ENCODE measurements at regions not wholly inside any gene's neighbourhood (a gene's known extent, or its start where the extent isn't known, plus 50 kb on each side); places are given as distances from the start of the nearest gene placed in this dataset.
"Not testable (repeated sequence)": the region's sequence is repeated elsewhere in the genome, so short reads cannot be mapped to it uniquely, and the experiment has no call there.

GRCh38 chr3:152210697-152211096 is 58.0 kb upstream of the MBNL1 start:
- H3K36me3 ChIP-seq, result no peaks in the 10 kb centered on the region
- H3K27me3 ChIP-seq, result no peaks in the 10 kb centered on the region
- no peak for TF ChIP-seq CTCF (IDR thresholded peaks at IDR 0.05; ENCODE audit: low read depth, low read length)
- H3K9me3 ChIP-seq, result no peaks in the 10 kb centered on the region
- no peak overlapping the region for H3K4me3 ChIP-seq (ENCODE audit: low read depth, low read length)
- DNase-seq, result no peak
- H3K4me1 ChIP-seq, result no peaks in the 10 kb centered on the region

GRCh38 chr3:152211655-152212054 is 57.1 kb upstream of the MBNL1 start:
- Histone ChIP-seq H3K36me3 (no peaks in the 10 kb centered on the region), H3K4me3 (ENCODE audit: low read depth, low read length) (no peak overlapping the region), H3K27me3 (no peaks in the 10 kb centered on the region), H3K9me3 (no peaks in the 10 kb centered on the region), H3K4me1 (no peaks in the 10 kb centered on the region)
- TF ChIP-seq CTCF (IDR thresholded peaks at IDR 0.05; ENCODE audit: low read depth, low read length), result no peak
- DNase-seq, result no peak

- no peaks in the 10 kb centered on the region for H3K4me1 ChIP-seq
- TF ChIP-seq CTCF (IDR thresholded peaks at IDR 0.05; ENCODE audit: low read depth, low read length), result no peak
- no peaks in the 10 kb centered on the region for H3K27me3 ChIP-seq
- no peak for DNase-seq
- H3K4me3 ChIP-seq (ENCODE audit: low read depth, low read length), result no peak overlapping the region
- H3K9me3 ChIP-seq, result no peaks in the 10 kb centered on the region
- no peaks in the 10 kb centered on the region for H3K36me3 ChIP-seq
These were observed 55.5 kb upstream of the MBNL1 start for GRCh38 chr3:152213203-152213602.

- Histone ChIP-seq H3K4me3 (ENCODE audit: low read depth, low read length) (no peak overlapping the region), H3K4me1 (no peaks in the 10 kb centered on the region), H3K9me3 (no peaks in the 10 kb centered on the region), H3K27me3 (no peaks in the 10 kb centered on the region), H3K36me3 (no peaks in the 10 kb centered on the region)
- no peak for DNase-seq
- no peak for TF ChIP-seq CTCF (IDR thresholded peaks at IDR 0.05; ENCODE audit: low read depth, low read length)
These were observed 54.8 kb upstream of the MBNL1 start for GRCh38 chr3:152213938-152214337.

GRCh38 chr3:152216960-152217865 is 51.5 kb upstream of the MBNL1 start:
- not testable (repeated sequence) for DNase-seq; H3K4me1 ChIP-seq; H3K36me3 ChIP-seq; H3K4me3 ChIP-seq (ENCODE audit: low read depth, low read length); H3K27me3 ChIP-seq; H3K9me3 ChIP-seq

- no peak for TF ChIP-seq CTCF (IDR thresholded peaks at IDR 0.05; ENCODE audit: low read depth, low read length)
- Histone ChIP-seq H3K9me3 (no peaks in the 10 kb centered on the region), H3K27me3 (no peaks in the 10 kb centered on the region), H3K4me1 (no peaks in the 10 kb centered on the region), H3K36me3 (no peaks in the 10 kb centered on the region), H3K4me3 (ENCODE audit: low read depth, low read length) (no peak overlapping the region)
- DNase-seq, result no peak
These were observed 50.1 kb upstream of the MBNL1 start for GRCh38 chr3:152218602-152219001.
